NCI-H2107 treated with DMSO at 0.1 percent for 48 hours (cell line): ENCODE measurements at regions not wholly inside any gene's neighbourhood (a gene's known extent, or its start where the extent isn't known, plus 50 kb on each side); places are given as distances from the start of the nearest gene placed in this dataset.

Experiments
- DNase-seq: peaks from one replicate; lab custom pipeline; 2025; ENCODE audit not compliant: unreplicated experiment; lab: John Stamatoyannopoulos, UW

DNA sequence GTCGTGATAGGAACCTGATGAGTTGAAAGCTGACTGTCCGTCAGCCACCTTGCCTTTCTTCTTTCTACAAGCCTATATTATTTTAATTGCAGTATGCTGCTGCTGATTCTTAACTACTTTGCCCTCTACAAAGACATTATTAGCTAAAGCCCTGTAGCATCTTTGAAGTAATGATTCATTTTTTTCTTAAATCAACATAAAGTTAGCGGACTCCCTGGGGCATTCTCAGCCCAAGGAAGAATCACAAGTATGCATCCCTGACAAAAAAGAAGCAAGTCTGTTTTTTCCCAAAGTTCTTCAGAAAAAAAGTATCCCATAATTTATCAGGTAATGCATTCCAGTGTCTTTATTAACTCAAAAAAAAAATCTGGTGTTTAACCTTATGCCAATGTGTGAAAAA is 69.5 kb upstream of the TAS2R1 start:
- no peak for DNase-seq

DNA sequence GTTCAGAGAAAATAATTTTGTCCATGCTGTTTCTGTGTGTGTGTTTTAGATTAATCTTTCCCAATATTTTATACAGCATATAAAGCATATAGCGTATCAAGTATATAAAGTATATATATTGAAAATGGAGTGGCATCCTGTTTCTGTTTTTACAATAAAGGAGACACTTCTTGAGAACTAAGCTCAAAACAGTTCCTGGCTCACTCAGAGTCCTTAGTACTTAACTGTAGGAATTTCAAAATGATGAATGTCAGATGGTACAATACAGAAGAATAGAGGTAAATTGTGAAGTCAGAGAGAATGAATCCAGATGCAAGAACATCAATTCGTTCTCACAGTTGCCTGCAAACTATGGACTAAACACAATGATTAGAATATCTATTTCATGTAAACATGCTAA is 68.7 kb upstream of the TAS2R1 start:
- no peak for DNase-seq

DNA sequence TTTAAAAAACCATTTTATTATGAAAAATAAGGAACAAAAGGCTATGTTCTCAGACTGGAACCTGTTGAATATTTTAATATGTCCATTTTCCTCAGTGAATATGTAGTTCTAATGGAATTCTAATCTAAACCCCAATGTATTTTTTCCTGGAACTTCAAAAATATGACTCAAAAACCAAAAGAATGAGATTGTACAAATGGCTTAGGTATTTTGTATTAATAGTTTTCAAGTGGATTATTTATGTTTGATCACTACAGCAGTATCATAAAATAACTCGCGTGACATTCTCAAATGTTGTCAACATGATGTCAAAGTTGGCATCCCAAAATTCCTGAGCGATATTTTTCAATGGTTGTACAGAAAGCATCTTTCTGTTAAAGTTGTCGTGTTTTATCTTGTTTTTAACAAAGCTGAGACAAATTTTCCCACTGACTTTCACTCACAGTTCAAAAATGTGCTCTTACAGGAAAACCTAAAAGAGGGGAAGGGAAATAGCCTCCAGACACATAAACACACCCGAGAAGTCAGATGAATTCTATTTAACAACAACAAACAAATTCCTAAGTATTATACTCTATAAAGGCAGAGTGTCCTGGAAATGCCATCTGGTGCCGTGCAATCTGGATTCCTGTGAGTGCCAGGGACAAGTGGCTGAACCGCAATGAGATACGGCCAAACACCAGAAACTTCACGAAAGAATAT is 68.1 kb upstream of the TAS2R1 start:
- DNase-seq, result no peak

DNA sequence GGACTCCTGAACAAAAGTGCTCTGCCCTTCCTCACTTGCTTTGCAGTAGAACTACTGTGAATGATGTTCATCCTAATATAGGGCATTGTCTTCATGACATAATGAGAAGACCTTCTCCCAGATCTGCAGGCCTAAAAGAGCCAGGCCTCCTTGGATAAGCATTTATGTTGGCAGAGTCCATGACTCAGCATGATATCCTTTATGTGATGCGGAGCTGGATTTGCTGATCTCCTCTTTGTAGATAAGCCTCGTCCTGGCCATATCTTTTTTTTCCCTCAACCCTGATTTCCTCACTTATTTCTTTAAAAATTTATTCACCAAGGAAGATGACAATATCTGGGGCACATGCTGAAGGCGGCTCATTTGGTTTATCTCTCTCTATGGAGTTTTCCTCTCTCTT is 62.4 kb upstream of the TAS2R1 start:
- DNase-seq, result no peak

DNA sequence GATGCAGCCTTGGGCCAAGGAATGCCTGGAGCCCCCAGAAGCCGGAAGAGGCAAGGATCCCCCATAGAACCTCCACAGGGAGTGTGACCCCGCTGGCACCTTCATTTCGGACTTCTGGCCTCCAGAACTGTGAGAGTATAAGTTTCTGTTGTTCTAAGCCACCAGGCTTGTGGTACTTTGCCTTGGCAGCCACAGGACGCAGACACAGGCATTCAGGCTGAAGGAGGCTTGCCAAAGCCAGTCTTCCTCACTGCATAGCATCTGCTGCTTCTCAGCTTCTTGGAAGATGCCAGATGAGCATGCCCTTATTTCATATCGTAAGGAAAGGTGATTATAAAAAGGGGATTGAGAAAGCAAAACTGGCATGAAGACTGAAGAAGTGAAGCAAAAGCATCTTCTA is 61.1 kb upstream of the TAS2R1 start:
- DNase-seq, result no peak

DNA sequence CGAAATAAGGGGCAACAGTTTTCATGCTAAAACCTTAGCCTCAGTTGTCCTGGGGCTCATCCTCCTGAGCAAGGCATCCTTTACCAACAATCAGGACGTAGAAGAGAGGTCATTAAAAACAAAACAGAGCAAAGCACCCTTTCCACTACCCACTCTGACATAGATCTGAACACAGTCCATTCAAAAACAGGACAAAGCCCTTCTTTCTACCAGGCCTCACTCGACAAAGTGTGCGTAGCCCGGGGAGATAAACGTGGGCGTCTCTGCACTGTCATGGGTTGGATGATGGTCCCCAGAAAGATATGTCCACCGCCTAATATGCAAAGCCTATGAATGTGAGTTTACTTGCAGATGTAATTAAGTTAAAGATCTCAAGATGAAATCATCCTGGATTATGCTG is 60.6 kb upstream of the TAS2R1 start:
- DNase-seq, result no peak

DNA sequence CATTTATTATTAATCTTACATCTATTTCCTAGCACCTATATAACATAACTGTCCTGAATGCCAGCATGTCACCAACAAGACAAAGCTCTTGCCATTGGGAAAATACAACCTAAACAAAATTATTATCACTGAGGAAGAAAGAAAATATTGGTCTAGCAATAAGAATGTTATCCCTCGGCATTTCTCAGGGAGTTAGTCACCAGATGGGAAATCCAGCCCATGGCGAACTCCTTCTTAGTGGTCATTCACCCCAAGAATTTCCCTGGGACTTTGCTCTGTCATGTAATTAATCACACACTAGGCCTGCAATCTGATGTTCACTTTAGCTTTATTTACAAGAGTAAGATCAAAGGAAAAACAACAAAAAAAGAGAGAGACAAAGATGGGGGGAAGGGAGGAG is 56.1 kb upstream of the TAS2R1 start:
- no peak for DNase-seq

DNA sequence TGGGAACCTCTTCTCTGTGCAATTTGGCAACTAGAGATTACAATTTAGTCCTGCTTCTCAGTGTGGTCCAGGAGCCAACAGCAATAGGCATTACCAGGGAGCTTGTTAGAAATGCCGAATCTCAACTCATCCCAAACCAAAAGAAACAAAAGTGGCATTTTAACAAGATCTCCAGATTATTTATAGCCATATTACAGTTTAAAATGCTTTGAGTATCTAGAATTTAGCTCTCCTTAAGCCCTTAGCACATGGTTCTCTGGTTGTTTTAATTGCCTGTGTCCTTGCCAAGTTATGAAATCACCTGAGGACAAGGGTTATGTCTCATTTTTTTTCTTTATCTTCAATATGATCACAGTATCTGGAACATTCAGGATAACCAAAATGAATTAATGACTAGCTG is 51.6 kb upstream of the TAS2R1 start:
- no peak for DNase-seq
